ENCODE measurements at regions not wholly inside any gene's neighbourhood (a gene's known extent, or its start where the extent isn't known, plus 50 kb on each side); places are given as distances from the start of the nearest gene placed in this dataset.
"Not testable (repeated sequence)": the region's sequence is repeated elsewhere in the genome, so short reads cannot be mapped to it uniquely, and the experiment has no call there.

DNA sequence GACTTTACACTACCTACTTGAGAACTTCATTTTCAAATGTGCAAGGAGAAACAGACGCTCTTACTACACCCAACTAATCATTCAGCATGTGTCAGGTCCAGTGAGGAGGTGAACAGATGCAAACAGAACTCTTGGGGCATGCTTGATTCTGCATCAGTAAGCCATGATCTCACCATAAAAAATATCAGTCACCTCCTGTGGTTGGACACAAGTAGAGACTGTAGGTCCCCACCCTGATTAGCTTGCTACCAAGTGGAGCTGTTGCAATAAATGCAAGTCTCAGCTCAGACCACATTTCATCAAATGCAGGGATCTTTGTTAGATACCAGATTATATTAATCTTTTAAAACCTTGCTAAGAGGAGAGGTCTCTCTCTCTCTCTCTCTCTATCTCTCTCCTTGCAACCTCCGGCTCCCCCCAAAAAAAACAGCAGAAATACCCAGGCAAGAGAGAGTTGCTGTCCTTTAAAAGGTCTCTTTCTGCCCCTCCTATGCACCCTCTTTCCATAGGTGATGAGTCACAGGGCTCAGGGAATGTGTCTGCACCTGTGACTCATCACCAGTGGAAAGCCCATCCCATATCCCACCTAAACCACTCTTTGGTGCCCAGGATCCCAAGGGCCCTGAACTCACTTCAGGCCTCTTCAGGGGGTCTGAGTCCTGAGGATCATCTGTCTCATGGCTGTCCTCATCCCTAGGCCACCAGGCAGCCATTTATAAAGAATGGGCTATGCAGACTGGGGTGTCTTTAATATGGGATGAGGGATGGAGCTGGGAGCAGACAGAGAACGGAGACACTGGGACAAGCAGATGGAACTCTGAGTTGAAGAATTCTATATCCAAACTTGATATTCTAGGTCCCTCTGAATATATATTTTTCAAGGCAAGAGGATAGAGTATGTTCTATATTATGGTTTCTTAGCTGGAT is 154.5 kb downstream of the QRSL1 start:
- ATAC-seq (replicated peaks in 1 of 2) (no peak), DNase-seq (no peak)
- H3K4me1 Mint-ChIP-seq (ENCODE audit: low read depth) = no peaks in the 10 kb centered on the region
- no peak overlapping the region for H3K4me3 Mint-ChIP-seq
- no peak overlapping the region for H3K27ac Mint-ChIP-seq
- peaks cover 18% of the 10 kb centered on the region for H3K27me3 Mint-ChIP-seq (ENCODE audit: low read depth)
- H3K36me3 Mint-ChIP-seq (ENCODE audit: insufficient read depth in 2 of 2) = no peaks in the 10 kb centered on the region
- H3K9me3 Mint-ChIP-seq = peaks cover 0 to 8% of the 10 kb centered on the region in 2 donors

DNA sequence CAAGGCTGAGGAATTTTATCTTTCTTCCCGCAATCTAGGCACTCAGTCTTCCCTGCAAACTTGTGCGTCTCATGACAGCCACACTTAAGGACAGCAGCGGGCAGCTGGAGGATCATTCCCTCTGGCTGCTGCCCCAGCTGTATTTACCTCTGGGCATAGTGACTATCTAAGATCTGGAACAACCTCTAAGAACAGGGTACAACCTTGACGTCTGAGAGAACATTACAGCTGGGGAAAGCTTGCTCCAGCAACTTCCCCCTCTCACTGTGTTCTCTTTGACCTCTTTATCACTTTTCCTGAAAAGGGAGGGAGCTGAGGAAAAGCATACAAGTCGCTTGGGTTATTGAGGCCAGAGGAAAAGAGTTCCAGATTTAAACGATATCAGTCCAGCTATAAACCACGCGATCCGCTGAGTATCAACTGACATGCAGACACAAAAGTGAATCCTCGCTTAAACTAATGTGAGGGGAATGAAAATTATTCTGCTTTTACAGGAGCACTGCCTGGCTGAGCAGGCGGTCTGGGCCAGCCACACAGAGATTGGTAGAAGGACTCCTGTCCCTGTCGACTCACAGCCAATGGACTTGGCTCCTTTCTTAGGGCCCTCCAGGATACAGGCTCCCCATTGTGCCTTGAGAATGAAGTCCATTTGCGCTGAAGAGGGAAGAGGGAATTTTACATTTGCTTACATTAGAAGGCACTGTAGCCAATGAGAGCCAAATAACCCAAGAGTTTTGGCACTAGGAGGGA is 153.3 kb downstream of the QRSL1 start:
- peaks cover 18% of the 10 kb centered on the region for H3K27me3 Mint-ChIP-seq (ENCODE audit: low read depth)
- no peak for DNase-seq
- H3K4me1 Mint-ChIP-seq (ENCODE audit: low read depth) = no peaks in the 10 kb centered on the region
- H3K9me3 Mint-ChIP-seq = peaks cover 0 to 13% of the 10 kb centered on the region in 2 donors
- no peak for ATAC-seq (replicated peaks in 1 of 2)
- no peak overlapping the region for H3K27ac Mint-ChIP-seq
- H3K4me3 Mint-ChIP-seq = no peak overlapping the region
- H3K36me3 Mint-ChIP-seq (ENCODE audit: insufficient read depth in 2 of 2) = no peaks in the 10 kb centered on the region

DNA sequence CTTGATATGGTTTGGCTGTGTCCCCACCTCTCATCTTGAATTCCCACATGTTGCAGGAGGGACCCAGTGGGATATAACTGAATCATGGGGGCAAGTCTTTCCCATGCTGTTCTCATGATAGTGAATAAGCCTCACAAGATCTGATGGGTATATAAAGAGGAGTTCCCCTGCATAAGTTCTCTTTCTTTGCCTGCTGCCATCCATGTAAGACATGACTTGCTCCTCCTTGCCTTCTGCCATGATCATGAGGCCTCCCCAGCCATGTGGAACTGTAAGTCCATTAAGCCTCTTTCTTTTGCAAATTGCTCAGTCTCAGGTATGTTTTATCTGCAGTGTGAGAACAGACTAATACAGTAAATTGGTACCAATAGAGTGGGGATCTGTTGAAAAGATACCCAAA is 150.2 kb downstream of the QRSL1 start:
- not testable (repeated sequence) for H3K36me3 Mint-ChIP-seq (ENCODE audit: insufficient read depth in 2 of 2); ATAC-seq (replicated peaks in 1 of 2); H3K4me1 Mint-ChIP-seq (ENCODE audit: low read depth); DNase-seq; H3K4me3 Mint-ChIP-seq; H3K27ac Mint-ChIP-seq
- peaks cover 12% of the 10 kb centered on the region for H3K27me3 Mint-ChIP-seq (ENCODE audit: low read depth)
- H3K9me3 Mint-ChIP-seq = peaks cover 0 to 13% of the 10 kb centered on the region in 2 donors

- Mint-ChIP-seq H3K36me3 (ENCODE audit: insufficient read depth in 2 of 2) (no peaks in the 10 kb centered on the region), H3K4me3 (no peak overlapping the region), H3K9me3 (peaks cover 0 to 13% of the 10 kb centered on the region in 2 donors), H3K27me3 (ENCODE audit: low read depth) (peaks cover 12% of the 10 kb centered on the region), H3K27ac (no peak overlapping the region), H3K4me1 (ENCODE audit: low read depth) (no peaks in the 10 kb centered on the region)
- no peak for ATAC-seq (replicated peaks in 1 of 2)
- DNase-seq = no peak
Measured at GRCh38 chr6:106778943-106779342, 149.6 kb downstream of the QRSL1 start.

GRCh38 chr6:106773996-106774629 is 144.7 kb downstream of the QRSL1 start:
- Mint-ChIP-seq H3K4me1 (ENCODE audit: low read depth) (no peaks in the 10 kb centered on the region), H3K4me3 (no peak overlapping the region), H3K36me3 (ENCODE audit: insufficient read depth in 2 of 2) (peaks cover 0 to 1% of the 10 kb centered on the region in 2 donors), H3K9me3 (peaks cover 1 to 6% of the 10 kb centered on the region in 2 donors), H3K27me3 (ENCODE audit: low read depth) (no peaks in the 10 kb centered on the region), H3K27ac (no peak overlapping the region)
- DNase-seq (no peak), ATAC-seq (replicated peaks in 1 of 2) (no peak)

GRCh38 chr6:106773522-106773921 is 144.1 kb downstream of the QRSL1 start:
- H3K9me3 Mint-ChIP-seq = peaks cover under 1 to 1% of the 10 kb centered on the region in 2 donors
- H3K27me3 Mint-ChIP-seq (ENCODE audit: low read depth) = no peaks in the 10 kb centered on the region
- no peak overlapping the region for H3K4me3 Mint-ChIP-seq
- H3K27ac Mint-ChIP-seq = no peak overlapping the region
- no peak for DNase-seq
- peaks cover 0 to 1% of the 10 kb centered on the region in 2 donors for H3K36me3 Mint-ChIP-seq (ENCODE audit: insufficient read depth in 2 of 2)
- no peaks in the 10 kb centered on the region for H3K4me1 Mint-ChIP-seq (ENCODE audit: low read depth)
- ATAC-seq (replicated peaks in 1 of 2) = no peak

- no peaks in the 10 kb centered on the region for H3K4me1 Mint-ChIP-seq (ENCODE audit: low read depth)
- H3K4me3 Mint-ChIP-seq = no peak overlapping the region
- H3K27me3 Mint-ChIP-seq (ENCODE audit: low read depth) = no peaks in the 10 kb centered on the region
- no peak for ATAC-seq (replicated peaks in 1 of 2)
- no peak overlapping the region for H3K27ac Mint-ChIP-seq
- peaks cover 0 to 1% of the 10 kb centered on the region in 2 donors for H3K36me3 Mint-ChIP-seq (ENCODE audit: insufficient read depth in 2 of 2)
- peaks cover 0 to 1% of the 10 kb centered on the region in 2 donors for H3K9me3 Mint-ChIP-seq
- DNase-seq = no peak
Measured at GRCh38 chr6:106772270-106773142, 143.1 kb downstream of the QRSL1 start.

- ATAC-seq (replicated peaks in 1 of 2) (no peak), DNase-seq (no peak)
- Mint-ChIP-seq H3K4me3 (no peak overlapping the region), H3K4me1 (ENCODE audit: low read depth) (no peaks in the 10 kb centered on the region), H3K9me3 (peaks cover 0 to 1% of the 10 kb centered on the region in 2 donors), H3K27ac (no peak overlapping the region), H3K27me3 (ENCODE audit: low read depth) (no peaks in the 10 kb centered on the region), H3K36me3 (ENCODE audit: insufficient read depth in 2 of 2) (peaks cover 0 to 1% of the 10 kb centered on the region in 2 donors)
Measured at GRCh38 chr6:106771822-106772221, 142.4 kb downstream of the QRSL1 start.

DNA sequence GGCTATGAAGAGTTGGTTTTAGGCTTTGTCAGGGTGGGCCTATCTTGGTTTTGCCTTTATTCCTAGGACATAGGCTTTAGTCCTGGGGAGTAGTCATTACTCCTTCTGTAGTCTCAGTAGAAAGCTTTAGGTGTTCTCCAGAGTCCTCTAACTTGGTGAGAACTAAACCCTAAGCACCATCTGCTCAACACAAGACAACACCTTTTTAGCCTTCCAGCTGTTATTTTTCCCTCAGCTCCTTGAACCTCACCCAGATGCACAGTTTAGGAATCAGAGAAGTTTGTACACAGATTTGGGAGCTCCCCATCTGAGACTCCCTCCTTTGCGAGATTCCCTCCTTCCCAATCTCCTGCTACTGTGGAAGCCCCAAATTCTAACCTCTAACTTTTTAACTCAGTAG is 141.3 kb downstream of the QRSL1 start:
- Mint-ChIP-seq H3K27me3 (ENCODE audit: low read depth) (no peaks in the 10 kb centered on the region), H3K9me3 (peaks cover 0 to 1% of the 10 kb centered on the region in 2 donors), H3K4me1 (ENCODE audit: low read depth) (no peaks in the 10 kb centered on the region), H3K4me3 (no peak overlapping the region), H3K36me3 (ENCODE audit: insufficient read depth in 2 of 2) (peaks cover 0 to 1% of the 10 kb centered on the region in 2 donors), H3K27ac (no peak overlapping the region)
- DNase-seq (no peak), ATAC-seq (replicated peaks in 1 of 2) (no peak)

GRCh38 chr6:106770081-106770480 is 140.7 kb downstream of the QRSL1 start:
- Mint-ChIP-seq H3K9me3 (peaks cover 0 to 1% of the 10 kb centered on the region in 2 donors), H3K36me3 (ENCODE audit: insufficient read depth in 2 of 2) (peaks cover 0 to 1% of the 10 kb centered on the region in 2 donors), H3K27ac (no peak overlapping the region), H3K27me3 (ENCODE audit: low read depth) (no peaks in the 10 kb centered on the region), H3K4me3 (no peak overlapping the region), H3K4me1 (ENCODE audit: low read depth) (no peaks in the 10 kb centered on the region)
- DNase-seq (no peak), ATAC-seq (replicated peaks in 1 of 2) (no peak)

GRCh38 chr6:106767271-106767670 is 137.9 kb downstream of the QRSL1 start:
- H3K27me3 Mint-ChIP-seq (ENCODE audit: low read depth) = no peaks in the 10 kb centered on the region
- H3K27ac Mint-ChIP-seq = no peak overlapping the region
- no peaks in the 10 kb centered on the region for H3K4me1 Mint-ChIP-seq (ENCODE audit: low read depth)
- DNase-seq = no peak
- H3K36me3 Mint-ChIP-seq (ENCODE audit: insufficient read depth in 2 of 2) = peaks cover 1 to 2% of the 10 kb centered on the region in 2 donors
- H3K9me3 Mint-ChIP-seq = peaks cover 0 to 3% of the 10 kb centered on the region in 2 donors
- peak in 1 of 2 donors; percentile 33 for ATAC-seq (replicated peaks in 1 of 2)
- H3K4me3 Mint-ChIP-seq = no peak overlapping the region

- Mint-ChIP-seq H3K27me3 (ENCODE audit: low read depth) (no peaks in the 10 kb centered on the region), H3K9me3 (peaks cover 0 to 3% of the 10 kb centered on the region in 2 donors), H3K36me3 (ENCODE audit: insufficient read depth in 2 of 2) (peaks cover 1 to 2% of the 10 kb centered on the region in 2 donors), H3K27ac (no peak overlapping the region), H3K4me1 (ENCODE audit: low read depth) (no peaks in the 10 kb centered on the region), H3K4me3 (no peak overlapping the region)
- DNase-seq (no peak), ATAC-seq (replicated peaks in 1 of 2) (no peak)
Measured at GRCh38 chr6:106766201-106766600, 136.8 kb downstream of the QRSL1 start.

All from activated T-cell treated with anti-CD3 and anti-CD28 coated beads, Interleukin-2, amount 50 U/mL, for 72 hours (primary cell).